CD4-positive, CD25-positive, alpha-beta regulatory T cell (primary cell): ENCODE measurements at regions not wholly inside any gene's neighbourhood (a gene's known extent, or its start where the extent isn't known, plus 50 kb on each side); places are given as distances from the start of the nearest gene placed in this dataset.

ENCODE experiments used
- ATAC-seq, 2 donors: fragments of 150-1000 bp; cut with Tn5 transposase; one replicate each; pipeline ENCODE4 v1.10.0; 2021; ENCODE audit warnings: low read depth in 2 of 2, moderate number of reproducible peaks in 2 of 2, moderate library complexity in 1 of 2
- DNase-seq, 3 donors: peaks; one replicate each; pipeline versions ENCODE4 v3.0.0 to v3.0.0-alpha.2; 2012 to 2022; ENCODE audit warnings: mixed read lengths in 1 of 3
- H3K27ac ChIP-seq: one replicate; pipeline ENCODE4 v1.7.0; 2013; ENCODE audit warnings: mild to moderate bottlenecking, low read length; ENCODE audit not compliant: insufficient read depth, poor library complexity, severe bottlenecking
- H3K27me3 ChIP-seq: one replicate; pipeline ENCODE4 v1.7.0; 2013; ENCODE audit warnings: low read length; ENCODE audit not compliant: control insufficient read depth, insufficient read depth
- H3K36me3 ChIP-seq: one replicate; pipeline ENCODE4 v1.7.0; 2013; ENCODE audit warnings: mild to moderate bottlenecking, low read length, moderate library complexity; ENCODE audit not compliant: control insufficient read depth, insufficient read depth
- H3K4me1 ChIP-seq: 2 replicates; pipeline ENCODE4 v1.7.0; 2013; ENCODE audit warnings: mild to moderate bottlenecking, low read length; ENCODE audit not compliant: insufficient read depth, control insufficient read depth, poor library complexity, severe bottlenecking
- H3K4me3 ChIP-seq: one replicate; pipeline ENCODE4 v1.7.0; 2013; ENCODE audit warnings: low read depth, mild to moderate bottlenecking, low read length, moderate library complexity
- H3K9me3 ChIP-seq, 2 experiments: 1 replicate in 1 of 2; 2 replicates in 1 of 2; pipeline ENCODE4 v1.7.0; 2013; ENCODE audit warnings: low read length in 2 of 2, mild to moderate bottlenecking in 1 of 2, moderate library complexity in 1 of 2; ENCODE audit not compliant: control insufficient read depth in 2 of 2
- H3K27ac Mint-ChIP-seq, 3 donors: one replicate each; pipeline ENCODE4 v1.8.0; 2020 to 2022; ENCODE audit warnings: mild to moderate bottlenecking in 3 of 3, mixed read lengths in 3 of 3, moderate library complexity in 2 of 3
- H3K27me3 Mint-ChIP-seq: one replicate; pipeline ENCODE4 v1.8.0; 2022; ENCODE audit warnings: mild to moderate bottlenecking, mixed read lengths
- H3K36me3 Mint-ChIP-seq: one replicate; pipeline ENCODE4 v1.8.0; 2020; ENCODE audit warnings: mixed read lengths
- H3K4me1 Mint-ChIP-seq, 4 donors: one replicate each; pipeline ENCODE4 v1.8.0; 2020 to 2022; ENCODE audit warnings: mixed read lengths in 4 of 4, mild to moderate bottlenecking in 1 of 4
- H3K4me3 Mint-ChIP-seq, 4 donors: one replicate each; pipeline ENCODE4 v1.8.0; 2020 to 2022; ENCODE audit warnings: mild to moderate bottlenecking in 4 of 4, mixed read lengths in 4 of 4, moderate library complexity in 3 of 4
- H3K9me3 Mint-ChIP-seq, 7 donors: one replicate each; pipeline ENCODE4 v1.8.0; 2020 to 2022; ENCODE audit warnings: mixed read lengths in 7 of 7, mild to moderate bottlenecking in 3 of 7, moderate library complexity in 2 of 7

DNA sequence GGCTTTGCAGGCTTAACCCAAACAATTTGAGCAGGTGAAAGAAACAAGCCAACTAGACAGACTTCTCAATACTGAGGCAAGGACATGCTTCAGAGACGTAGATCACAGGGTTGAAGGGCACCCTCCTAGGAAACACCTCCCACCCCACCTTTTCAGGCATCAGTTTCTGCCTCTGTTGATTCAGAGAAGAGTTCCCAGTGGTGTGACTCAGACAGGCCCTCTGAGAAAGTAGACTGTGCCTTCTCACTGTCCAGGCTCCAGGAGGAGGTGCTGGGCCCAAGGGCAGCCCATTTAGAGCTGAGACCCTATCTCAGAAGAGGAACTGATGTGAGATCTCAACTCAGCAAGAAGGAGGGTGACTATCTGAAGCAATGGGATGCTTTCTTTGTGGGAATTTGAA, 108.1 kb downstream of the FAM50B start:
- no peak for ATAC-seq
- H3K4me1 ChIP-seq, result no peaks in the 10 kb centered on the region
- Mint-ChIP-seq H3K27me3 (peaks cover 22% of the 10 kb centered on the region), H3K27ac (no peak overlapping the region), H3K36me3 (no peaks in the 10 kb centered on the region), H3K9me3 (peaks cover 3 to 12% (median 6%) of the 10 kb centered on the region in 7 donors), H3K4me1 (peaks cover 0 to 4% (median 2%) of the 10 kb centered on the region in 4 donors), H3K4me3 (no peak overlapping the region)
- no peaks in the 10 kb centered on the region for H3K36me3 ChIP-seq
- H3K27ac ChIP-seq, result no peak overlapping the region
- H3K27me3 ChIP-seq, result peaks cover 8% of the 10 kb centered on the region
- no peak for DNase-seq
- H3K9me3 ChIP-seq, result peaks cover 6 to 16% of the 10 kb centered on the region in 2 experiments
- H3K4me3 ChIP-seq, result no peak overlapping the region

- Mint-ChIP-seq H3K4me3 (no peak overlapping the region), H3K27me3 (peaks cover 17% of the 10 kb centered on the region)
- ATAC-seq, result no peak
Measured at GRCh38 chr6:3958255-3958654, 109.1 kb downstream of the FAM50B start.

DNA sequence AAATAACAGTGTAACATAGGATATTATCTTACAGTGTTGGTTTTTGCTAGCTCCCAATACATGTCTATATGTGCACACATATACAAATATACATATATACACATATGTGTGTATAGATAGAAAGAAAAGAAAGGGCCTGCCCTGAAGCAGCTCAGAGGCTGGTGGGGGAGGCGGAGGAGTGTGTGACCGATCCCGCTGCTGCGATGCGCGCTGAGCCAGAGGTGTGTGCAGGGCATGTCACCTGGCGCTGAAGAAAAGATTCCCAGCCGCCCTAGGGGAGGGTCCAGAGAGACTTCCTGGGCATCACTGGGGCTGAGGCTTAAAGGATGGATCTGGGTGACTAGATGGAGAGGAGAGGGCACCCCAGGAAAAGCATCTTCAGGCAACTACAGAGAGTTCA, 110.2 kb downstream of the FAM50B start:
- Mint-ChIP-seq H3K4me1 (no peaks in the 10 kb centered on the region), H3K27me3 (peaks cover 6% of the 10 kb centered on the region), H3K27ac (no peak overlapping the region), H3K36me3 (no peaks in the 10 kb centered on the region), H3K4me3 (no peak overlapping the region), H3K9me3 (peaks cover 3 to 8% (median 6%) of the 10 kb centered on the region in 7 donors)
- DNase-seq (no peak), ATAC-seq (no peak)
- Histone ChIP-seq H3K27me3 (peaks cover 8% of the 10 kb centered on the region), H3K4me1 (no peaks in the 10 kb centered on the region), H3K27ac (no peak overlapping the region), H3K9me3 (peaks cover 6 to 16% of the 10 kb centered on the region in 2 experiments), H3K36me3 (no peaks in the 10 kb centered on the region), H3K4me3 (no peak overlapping the region)

More at GRCh38 chr6:3958255-3958654, 109.1 kb downstream of the FAM50B start:
- H3K27ac ChIP-seq, result no peak overlapping the region
- H3K4me3 ChIP-seq, result no peak overlapping the region
- Mint-ChIP-seq H3K9me3 (peaks cover 3 to 12% (median 6%) of the 10 kb centered on the region in 7 donors), H3K27ac (no peak overlapping the region), H3K4me1 (no peaks in the 10 kb centered on the region), H3K36me3 (no peaks in the 10 kb centered on the region)
- peaks cover 8% of the 10 kb centered on the region for H3K27me3 ChIP-seq
- no peak for DNase-seq
- H3K4me1 ChIP-seq, result no peaks in the 10 kb centered on the region
- H3K9me3 ChIP-seq, result peaks cover 6 to 16% of the 10 kb centered on the region in 2 experiments
- H3K36me3 ChIP-seq, result no peaks in the 10 kb centered on the region

- Histone ChIP-seq H3K27me3 (peaks cover 8% of the 10 kb centered on the region), H3K4me1 (no peaks in the 10 kb centered on the region), H3K36me3 (no peaks in the 10 kb centered on the region), H3K27ac (no peak overlapping the region), H3K4me3 (no peak overlapping the region), H3K9me3 (peaks cover 6 to 16% of the 10 kb centered on the region in 2 experiments)
- peaks cover 3 to 8% (median 4%) of the 10 kb centered on the region in 7 donors for H3K9me3 Mint-ChIP-seq
- no peaks in the 10 kb centered on the region for H3K36me3 Mint-ChIP-seq
- H3K4me1 Mint-ChIP-seq, result no peaks in the 10 kb centered on the region
- no peak for DNase-seq
- H3K27ac Mint-ChIP-seq, result no peak overlapping the region
- no peak overlapping the region for H3K4me3 Mint-ChIP-seq
- H3K27me3 Mint-ChIP-seq, result peaks cover 3% of the 10 kb centered on the region
- ATAC-seq, result no peak
Measured at GRCh38 chr6:3960754-3961361, 111.7 kb downstream of the FAM50B start.

DNA sequence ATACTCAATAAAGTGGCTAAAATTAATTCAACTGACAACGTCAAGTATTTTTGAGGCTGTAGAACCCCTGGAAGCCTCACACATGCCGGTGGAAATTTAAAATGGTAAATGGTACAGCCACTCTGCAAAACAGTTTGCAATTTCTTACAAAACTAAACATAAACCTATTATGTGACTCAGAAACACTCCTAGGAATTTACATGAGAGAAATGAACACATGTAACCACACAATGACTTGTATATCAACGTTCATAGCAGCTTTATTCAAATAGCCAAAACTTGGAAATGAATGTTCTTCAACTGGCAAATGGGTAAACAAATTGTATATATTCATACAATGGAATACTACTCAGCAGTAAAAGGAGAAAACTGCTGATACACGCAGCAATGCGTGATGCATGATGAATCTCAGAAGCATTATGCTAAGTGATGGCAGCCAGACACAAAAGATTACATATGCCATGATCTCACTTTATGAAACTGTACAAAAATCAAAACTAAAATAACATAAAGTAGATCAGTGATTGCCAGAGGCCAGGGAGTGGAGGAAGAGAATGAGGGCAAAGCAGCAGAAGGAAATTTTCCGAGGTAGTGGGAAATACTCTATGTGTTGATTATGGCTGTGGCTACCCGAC, 112.5 kb downstream of the FAM50B start:
- H3K27me3 ChIP-seq, result peaks cover 4% of the 10 kb centered on the region
- Mint-ChIP-seq H3K9me3 (peaks cover 3 to 8% (median 4%) of the 10 kb centered on the region in 7 donors), H3K4me1 (no peaks in the 10 kb centered on the region), H3K27me3 (no peaks in the 10 kb centered on the region), H3K4me3 (no peak overlapping the region), H3K36me3 (no peaks in the 10 kb centered on the region), H3K27ac (no peak overlapping the region)
- peaks cover 6 to 16% of the 10 kb centered on the region in 2 experiments for H3K9me3 ChIP-seq
- ATAC-seq (no peak), DNase-seq (no peak)
- no peaks in the 10 kb centered on the region for H3K4me1 ChIP-seq
- H3K36me3 ChIP-seq, result no peaks in the 10 kb centered on the region
- no peak overlapping the region for H3K27ac ChIP-seq
- no peak overlapping the region for H3K4me3 ChIP-seq

DNA sequence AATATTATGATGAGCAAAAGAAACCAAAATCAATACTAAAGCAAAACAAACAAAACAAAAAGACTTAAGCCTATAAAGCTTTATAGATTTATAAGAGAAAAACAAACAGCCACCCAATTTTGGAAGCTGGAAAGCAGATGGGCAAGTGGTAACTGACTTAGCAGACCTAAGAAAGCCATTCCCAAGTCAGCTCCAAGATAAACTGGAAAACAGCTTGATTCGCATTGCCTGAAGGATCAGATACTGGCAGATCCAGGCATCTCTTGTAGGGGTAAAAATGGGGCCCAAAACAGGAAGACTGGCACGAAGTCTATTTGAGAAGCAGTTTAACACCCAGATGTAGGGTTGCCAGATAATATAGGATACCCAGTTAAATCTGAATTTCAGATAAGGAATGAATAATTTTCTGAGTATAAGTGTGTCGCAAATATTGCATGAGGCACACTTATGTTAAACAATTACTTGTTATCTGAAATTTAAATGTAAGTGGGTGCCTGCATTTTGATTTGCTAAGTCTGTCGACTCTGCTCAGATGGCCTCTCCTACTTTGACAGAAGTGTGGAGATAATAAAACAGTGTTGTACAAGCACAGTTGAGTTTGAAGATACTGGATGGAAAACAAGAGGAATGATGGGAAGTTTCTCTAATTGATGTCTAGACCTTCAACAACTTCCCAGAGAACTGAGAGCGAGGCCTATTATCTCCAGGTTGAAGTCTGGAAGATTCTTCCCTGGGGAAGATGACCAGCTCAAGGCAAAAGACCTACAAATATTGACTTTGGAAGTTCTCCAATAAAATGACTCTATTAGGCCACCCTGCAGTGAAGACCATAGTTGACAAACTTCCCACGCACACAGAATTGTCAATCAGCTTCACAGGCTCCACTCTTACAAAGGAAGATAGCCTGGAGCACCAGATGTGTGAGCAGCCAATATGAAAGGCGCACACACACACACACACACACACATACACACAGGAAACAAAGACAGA, 113.4 kb downstream of the FAM50B start:
- H3K27me3 Mint-ChIP-seq, result no peaks in the 10 kb centered on the region
- no peak overlapping the region for H3K4me3 ChIP-seq
- H3K9me3 Mint-ChIP-seq, result peaks cover 2 to 8% (median 4%) of the 10 kb centered on the region in 7 donors
- no peaks in the 10 kb centered on the region for H3K36me3 ChIP-seq
- no peaks in the 10 kb centered on the region for H3K4me1 Mint-ChIP-seq
- no peaks in the 10 kb centered on the region for H3K4me1 ChIP-seq
- H3K36me3 Mint-ChIP-seq, result no peaks in the 10 kb centered on the region
- no peak overlapping the region for H3K27ac Mint-ChIP-seq
- peaks cover 5 to 7% of the 10 kb centered on the region in 2 experiments for H3K9me3 ChIP-seq
- H3K4me3 Mint-ChIP-seq, result no peak overlapping the region
- ATAC-seq, result no peak
- no peak for DNase-seq
- no peak overlapping the region for H3K27ac ChIP-seq
- peaks cover 2% of the 10 kb centered on the region for H3K27me3 ChIP-seq

DNA sequence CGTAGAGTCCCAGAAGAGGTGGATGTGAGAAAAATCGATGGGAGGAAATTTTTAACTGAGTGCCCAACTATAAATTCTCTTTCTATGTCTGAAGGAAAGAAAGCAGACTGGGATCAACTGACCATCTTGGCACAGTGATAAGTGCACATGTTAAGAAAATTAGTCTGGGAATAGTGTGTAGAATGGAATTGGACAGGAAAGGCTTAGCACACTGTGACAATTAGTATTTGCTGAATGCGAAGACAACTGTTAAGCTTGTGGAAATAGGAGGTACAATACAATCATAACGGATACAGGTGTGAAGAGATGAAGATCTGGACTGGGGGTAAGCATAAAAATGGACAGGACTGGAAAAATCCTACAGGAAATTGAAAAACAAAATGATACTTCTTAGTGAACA, 114.3 kb downstream of the FAM50B start:
- peaks cover 2% of the 10 kb centered on the region for H3K27me3 ChIP-seq
- no peak overlapping the region for H3K27ac ChIP-seq
- no peaks in the 10 kb centered on the region for H3K4me1 Mint-ChIP-seq
- H3K36me3 ChIP-seq, result no peaks in the 10 kb centered on the region
- no peaks in the 10 kb centered on the region for H3K4me1 ChIP-seq
- no peak overlapping the region for H3K27ac Mint-ChIP-seq
- ATAC-seq (no peak), DNase-seq (no peak)
- H3K4me3 ChIP-seq, result no peak overlapping the region
- H3K27me3 Mint-ChIP-seq, result no peaks in the 10 kb centered on the region
- no peaks in the 10 kb centered on the region for H3K36me3 Mint-ChIP-seq
- H3K4me3 Mint-ChIP-seq, result no peak overlapping the region
- H3K9me3 Mint-ChIP-seq, result peaks cover 0 to 8% (median 0%) of the 10 kb centered on the region in 7 donors
- no peaks in the 10 kb centered on the region for H3K9me3 ChIP-seq
